KG1 (cell line): ENCODE measurements at regions not wholly inside any gene's neighbourhood (a gene's known extent, or its start where the extent isn't known, plus 50 kb on each side); places are given as distances from the start of the nearest gene placed in this dataset.
A peak's percentile ranks its signal among the peaks of the same experiment; 100 is the strongest.
"Not testable (repeated sequence)": the region's sequence is repeated elsewhere in the genome, so short reads cannot be mapped to it uniquely, and the experiment has no call there.

Experiments used
- DNase-seq: peaks from one replicate; lab custom pipeline; 2025; lab: John Stamatoyannopoulos, UW

- no peak for DNase-seq
Observed at GRCh38 chr4:154982187-154983047, 201.3 kb downstream of the RBM46 start.

GRCh38 chr4:154983714-154984113 is 202.6 kb downstream of the RBM46 start:
- no peak for DNase-seq

GRCh38 chr4:154984148-154984547 is 203.1 kb downstream of the RBM46 start:
- DNase-seq = no peak

- DNase-seq = no peak
Observed at GRCh38 chr4:154984616-154985015, 203.5 kb downstream of the RBM46 start.

- DNase-seq = no peak
Observed at GRCh38 chr4:154985673-154986072, 204.6 kb downstream of the RBM46 start.

GRCh38 chr4:154988511-154988910 is 207.4 kb downstream of the RBM46 start:
- DNase-seq = no peak

- DNase-seq = no peak
Observed at GRCh38 chr4:154989511-154989910, 208.4 kb downstream of the RBM46 start.

- DNase-seq = not testable (repeated sequence)
Observed at GRCh38 chr4:154997866-154998265, 210.6 kb upstream of the NPY2R start.

- DNase-seq = no peak
Observed at GRCh38 chr4:154998284-154998683, 210.2 kb upstream of the NPY2R start.

- DNase-seq = no peak
Observed at GRCh38 chr4:154998773-154999172, 209.7 kb upstream of the NPY2R start.

GRCh38 chr4:154999950-155000578 is 208.4 kb upstream of the NPY2R start:
- no peak for DNase-seq

GRCh38 chr4:155001251-155001650 is 207.2 kb upstream of the NPY2R start:
- DNase-seq = no peak

- DNase-seq = no peak
Observed at GRCh38 chr4:155005395-155006090, 202.9 kb upstream of the NPY2R start.

- DNase-seq = no peak
Observed at GRCh38 chr4:155007660-155008176, 200.7 kb upstream of the NPY2R start.

GRCh38 chr4:155008389-155008788 is 200.0 kb upstream of the NPY2R start:
- DNase-seq = no peak

GRCh38 chr4:155009288-155009687 is 199.1 kb upstream of the NPY2R start:
- DNase-seq = no peak

- no peak for DNase-seq
Observed at GRCh38 chr4:155010376-155010775, 198.1 kb upstream of the NPY2R start.

GRCh38 chr4:155011163-155011780 is 197.2 kb upstream of the NPY2R start:
- DNase-seq = no peak

- DNase-seq = no peak
Observed at GRCh38 chr4:155012469-155012868, 196.0 kb upstream of the NPY2R start.

- DNase-seq = no peak
Observed at GRCh38 chr4:155017426-155017825, 191.0 kb upstream of the NPY2R start.

GRCh38 chr4:155025762-155026457 is 182.5 kb upstream of the NPY2R start:
- DNase-seq = peak; percentile 2

- DNase-seq = no peak
Observed at GRCh38 chr4:155026715-155027114, 181.7 kb upstream of the NPY2R start.
